ENCODE measurements at regions not wholly inside any gene's neighbourhood (a gene's known extent, or its start where the extent isn't known, plus 50 kb on each side); places are given as distances from the start of the nearest gene placed in this dataset.

- peaks cover 6% of the 10 kb centered on the region for H3K9me3 Mint-ChIP-seq
- POLR2A ChIA-PET = no interaction called here
- DNase-seq (ENCODE audit: low spot score) = no peak
- no peaks in the 10 kb centered on the region; the same call in 1 of the 2 replicates for H3K27me3 Mint-ChIP-seq (ENCODE audit: low read depth)
- no peak for ATAC-seq
- no peak overlapping the region for H3K4me3 Mint-ChIP-seq
- peaks cover 1% of the 10 kb centered on the region for H3K36me3 Mint-ChIP-seq
- no peaks in the 10 kb centered on the region for H3K4me1 Mint-ChIP-seq
- TF ChIP-seq, protein P1, sequence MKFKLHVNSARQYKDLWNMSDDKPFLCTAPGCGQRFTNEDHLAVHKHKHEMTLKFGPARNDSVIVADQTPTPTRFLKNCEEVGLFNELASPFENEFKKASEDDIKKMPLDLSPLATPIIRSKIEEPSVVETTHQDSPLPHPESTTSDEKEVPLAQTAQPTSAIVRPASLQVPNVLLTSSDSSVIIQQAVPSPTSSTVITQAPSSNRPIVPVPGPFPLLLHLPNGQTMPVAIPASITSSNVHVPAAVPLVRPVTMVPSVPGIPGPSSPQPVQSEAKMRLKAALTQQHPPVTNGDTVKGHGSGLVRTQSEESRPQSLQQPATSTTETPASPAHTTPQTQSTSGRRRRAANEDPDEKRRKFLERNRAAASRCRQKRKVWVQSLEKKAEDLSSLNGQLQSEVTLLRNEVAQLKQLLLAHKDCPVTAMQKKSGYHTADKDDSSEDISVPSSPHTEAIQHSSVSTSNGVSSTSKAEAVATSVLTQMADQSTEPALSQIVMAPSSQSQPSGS (CRISPR knock-in tag; IDR thresholded peaks at IDR 0.05; ENCODE audit: borderline replicate concordance, low read depth) = no peak
- TF ChIP-seq, protein P2, sequence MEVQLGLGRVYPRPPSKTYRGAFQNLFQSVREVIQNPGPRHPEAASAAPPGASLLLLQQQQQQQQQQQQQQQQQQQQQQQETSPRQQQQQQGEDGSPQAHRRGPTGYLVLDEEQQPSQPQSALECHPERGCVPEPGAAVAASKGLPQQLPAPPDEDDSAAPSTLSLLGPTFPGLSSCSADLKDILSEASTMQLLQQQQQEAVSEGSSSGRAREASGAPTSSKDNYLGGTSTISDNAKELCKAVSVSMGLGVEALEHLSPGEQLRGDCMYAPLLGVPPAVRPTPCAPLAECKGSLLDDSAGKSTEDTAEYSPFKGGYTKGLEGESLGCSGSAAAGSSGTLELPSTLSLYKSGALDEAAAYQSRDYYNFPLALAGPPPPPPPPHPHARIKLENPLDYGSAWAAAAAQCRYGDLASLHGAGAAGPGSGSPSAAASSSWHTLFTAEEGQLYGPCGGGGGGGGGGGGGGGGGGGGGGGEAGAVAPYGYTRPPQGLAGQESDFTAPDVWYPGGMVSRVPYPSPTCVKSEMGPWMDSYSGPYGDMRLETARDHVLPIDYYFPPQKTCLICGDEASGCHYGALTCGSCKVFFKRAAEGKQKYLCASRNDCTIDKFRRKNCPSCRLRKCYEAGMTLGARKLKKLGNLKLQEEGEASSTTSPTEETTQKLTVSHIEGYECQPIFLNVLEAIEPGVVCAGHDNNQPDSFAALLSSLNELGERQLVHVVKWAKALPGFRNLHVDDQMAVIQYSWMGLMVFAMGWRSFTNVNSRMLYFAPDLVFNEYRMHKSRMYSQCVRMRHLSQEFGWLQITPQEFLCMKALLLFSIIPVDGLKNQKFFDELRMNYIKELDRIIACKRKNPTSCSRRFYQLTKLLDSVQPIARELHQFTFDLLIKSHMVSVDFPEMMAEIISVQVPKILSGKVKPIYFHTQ (CRISPR knock-in tag; IDR thresholded peaks at IDR 0.05) = no peak
- TF ChIP-seq HMGXB4 (CRISPR knock-in tag; IDR thresholded peaks at IDR 0.05) (no peak), JAZF1 (CRISPR knock-in tag; IDR thresholded peaks at IDR 0.05) (no peak), ESRRA (CRISPR knock-in tag; IDR thresholded peaks at IDR 0.05; ENCODE audit: borderline replicate concordance) (no peak), TEAD1 (CRISPR knock-in tag; IDR thresholded peaks at IDR 0.05) (no peak), ZNF232 (CRISPR knock-in tag; IDR thresholded peaks at IDR 0.05) (no peak), SMAD3 (CRISPR knock-in tag; IDR thresholded peaks at IDR 0.05; ENCODE audit: borderline replicate concordance) (no peak), PRDM15 (CRISPR knock-in tag; IDR thresholded peaks at IDR 0.05) (no peak), E2F4 (CRISPR knock-in tag; IDR thresholded peaks at IDR 0.05; ENCODE audit: borderline replicate concordance, low read depth) (no peak), FOXP1 (CRISPR knock-in tag; IDR thresholded peaks at IDR 0.05; ENCODE audit: borderline replicate concordance) (no peak), RORB (CRISPR knock-in tag; IDR thresholded peaks at IDR 0.05) (no peak)
- TF ChIP-seq, protein P3, sequence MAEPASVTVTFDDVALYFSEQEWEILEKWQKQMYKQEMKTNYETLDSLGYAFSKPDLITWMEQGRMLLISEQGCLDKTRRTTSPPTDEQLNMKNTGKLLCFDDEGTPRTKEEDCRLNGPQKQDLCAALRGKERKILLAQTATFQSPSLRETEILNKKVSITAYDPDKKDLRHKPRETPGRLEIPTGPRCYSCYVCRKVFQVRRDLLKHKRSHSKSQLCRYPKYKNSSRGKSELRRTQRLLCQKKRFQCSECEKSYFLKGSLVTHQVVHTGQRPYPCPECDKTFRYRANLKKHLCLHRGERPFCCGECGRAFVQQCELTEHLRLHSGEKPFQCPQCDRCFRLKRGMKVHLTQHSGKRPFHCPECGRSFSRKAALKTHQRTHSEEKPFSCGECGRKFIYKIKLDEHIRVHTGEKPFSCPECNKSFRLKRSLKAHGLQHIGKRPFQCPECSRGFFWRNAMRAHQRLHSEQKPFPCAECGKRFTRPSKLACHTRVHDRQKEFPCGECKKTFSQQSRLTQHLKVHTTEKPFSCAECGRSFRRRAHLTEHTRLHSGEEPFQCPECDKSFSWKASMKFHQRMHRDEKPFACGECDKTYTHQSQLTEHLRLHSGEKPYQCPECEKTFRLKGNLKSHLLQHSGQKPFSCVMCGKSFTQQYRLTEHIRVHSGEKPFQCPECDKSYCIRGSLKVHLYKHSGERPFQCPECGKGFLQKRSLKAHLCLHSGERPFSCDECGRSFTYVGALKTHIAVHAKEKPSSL (CRISPR knock-in tag; conservative IDR thresholded peaks at IDR 0.05) = no peak
- TF ChIP-seq, protein P4, sequence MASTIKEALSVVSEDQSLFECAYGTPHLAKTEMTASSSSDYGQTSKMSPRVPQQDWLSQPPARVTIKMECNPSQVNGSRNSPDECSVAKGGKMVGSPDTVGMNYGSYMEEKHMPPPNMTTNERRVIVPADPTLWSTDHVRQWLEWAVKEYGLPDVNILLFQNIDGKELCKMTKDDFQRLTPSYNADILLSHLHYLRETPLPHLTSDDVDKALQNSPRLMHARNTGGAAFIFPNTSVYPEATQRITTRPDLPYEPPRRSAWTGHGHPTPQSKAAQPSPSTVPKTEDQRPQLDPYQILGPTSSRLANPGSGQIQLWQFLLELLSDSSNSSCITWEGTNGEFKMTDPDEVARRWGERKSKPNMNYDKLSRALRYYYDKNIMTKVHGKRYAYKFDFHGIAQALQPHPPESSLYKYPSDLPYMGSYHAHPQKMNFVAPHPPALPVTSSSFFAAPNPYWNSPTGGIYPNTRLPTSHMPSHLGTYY (CRISPR knock-in tag; IDR thresholded peaks at IDR 0.05) = no peak
- CTCF ChIA-PET = no interaction called here
- H3K27ac Mint-ChIP-seq = no peak overlapping the region
Observed at GRCh38 chr6:170084166-170084730, 206.6 kb downstream of the DLL1 start.

All from WTC11 (cell line).